ENCODE measurements at regions not wholly inside any gene's neighbourhood (a gene's known extent, or its start where the extent isn't known, plus 50 kb on each side); places are given as distances from the start of the nearest gene placed in this dataset.

DNA sequence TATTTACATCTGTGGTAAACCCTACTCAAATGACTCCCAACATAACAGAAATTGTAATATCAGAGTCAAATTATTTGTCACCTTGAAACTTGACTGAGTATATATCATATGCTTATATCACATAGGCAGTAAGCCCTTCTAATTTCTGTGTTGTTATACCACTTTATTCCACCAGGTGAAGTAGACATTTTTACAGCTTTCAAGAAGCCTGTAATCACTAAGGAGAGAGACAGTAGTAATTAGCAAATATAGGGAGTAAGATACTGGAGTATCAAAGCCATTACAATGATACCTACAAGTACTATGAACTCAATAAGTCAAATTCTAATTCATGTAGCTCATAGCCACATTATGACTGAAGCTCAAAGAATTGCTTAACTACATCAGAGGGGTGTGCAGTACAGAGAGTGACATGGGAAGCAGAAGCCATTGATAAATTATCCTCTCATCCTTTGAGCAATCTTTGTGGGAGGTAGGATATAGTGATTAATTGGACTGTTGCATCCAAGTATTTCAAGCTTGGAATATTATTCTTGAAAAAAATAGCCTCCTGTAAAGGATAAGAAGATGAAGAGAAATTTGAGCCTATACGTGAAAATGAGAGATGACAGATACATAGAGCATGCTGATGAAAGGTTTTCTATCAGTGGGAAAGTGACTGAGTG is 1005.9 kb downstream of the ZPLD1 start:
- Mint-ChIP-seq H3K27me3 (no peaks in the 10 kb centered on the region), H3K36me3 (ENCODE audit: low read depth) (no peaks in the 10 kb centered on the region), H3K4me1 (no peaks in the 10 kb centered on the region), H3K27ac (no peak overlapping the region), H3K4me3 (no peak overlapping the region), H3K9me3 (no peaks in the 10 kb centered on the region)
- ATAC-seq (ENCODE audit: low read depth) (no peak), DNase-seq (no peak)
- TF ChIP-seq, protein P1, sequence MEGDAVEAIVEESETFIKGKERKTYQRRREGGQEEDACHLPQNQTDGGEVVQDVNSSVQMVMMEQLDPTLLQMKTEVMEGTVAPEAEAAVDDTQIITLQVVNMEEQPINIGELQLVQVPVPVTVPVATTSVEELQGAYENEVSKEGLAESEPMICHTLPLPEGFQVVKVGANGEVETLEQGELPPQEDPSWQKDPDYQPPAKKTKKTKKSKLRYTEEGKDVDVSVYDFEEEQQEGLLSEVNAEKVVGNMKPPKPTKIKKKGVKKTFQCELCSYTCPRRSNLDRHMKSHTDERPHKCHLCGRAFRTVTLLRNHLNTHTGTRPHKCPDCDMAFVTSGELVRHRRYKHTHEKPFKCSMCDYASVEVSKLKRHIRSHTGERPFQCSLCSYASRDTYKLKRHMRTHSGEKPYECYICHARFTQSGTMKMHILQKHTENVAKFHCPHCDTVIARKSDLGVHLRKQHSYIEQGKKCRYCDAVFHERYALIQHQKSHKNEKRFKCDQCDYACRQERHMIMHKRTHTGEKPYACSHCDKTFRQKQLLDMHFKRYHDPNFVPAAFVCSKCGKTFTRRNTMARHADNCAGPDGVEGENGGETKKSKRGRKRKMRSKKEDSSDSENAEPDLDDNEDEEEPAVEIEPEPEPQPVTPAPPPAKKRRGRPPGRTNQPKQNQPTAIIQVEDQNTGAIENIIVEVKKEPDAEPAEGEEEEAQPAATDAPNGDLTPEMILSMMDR (IDR thresholded peaks at IDR 0.05) = no peak
- intact Hi-C loops (cut with micrococcal nuclease) = no loop called here
- ChIA-PET CTCF (no interaction called here), POLR2A (no interaction called here)

DNA sequence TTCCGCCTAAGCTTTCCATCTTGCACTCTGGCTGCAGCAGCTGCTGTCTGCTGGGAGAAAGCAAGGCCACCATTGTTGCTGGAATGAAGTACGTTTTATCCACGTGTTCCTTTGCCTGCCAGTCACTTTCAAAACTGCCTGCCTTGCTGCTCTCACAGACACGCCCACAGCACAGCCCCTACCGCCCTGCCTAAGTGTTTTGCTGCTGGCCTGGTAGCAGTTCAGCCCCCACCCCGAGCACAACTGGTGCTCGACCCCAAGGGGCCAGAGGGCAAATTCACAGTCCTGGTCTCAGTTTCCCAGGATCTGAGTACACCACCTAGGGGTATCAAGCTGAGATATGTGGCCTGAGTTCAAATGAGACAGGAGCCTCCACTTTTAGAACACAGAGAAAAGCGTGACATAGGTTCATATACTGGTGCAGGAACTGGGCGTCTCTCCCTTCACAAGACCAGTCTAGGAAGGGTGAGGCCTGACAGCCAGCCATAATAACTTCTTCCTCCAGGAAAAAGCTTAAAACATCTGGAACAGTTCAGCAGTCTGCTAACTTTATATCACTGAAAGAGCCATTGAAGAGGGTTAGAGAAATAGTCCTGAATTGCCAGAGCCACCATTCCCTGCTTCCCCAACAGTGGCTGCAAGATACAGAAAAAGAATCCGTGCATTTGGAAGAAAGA is 1012.3 kb downstream of the ZPLD1 start:
- no peak for ATAC-seq (ENCODE audit: low read depth)
- no peak overlapping the region for H3K4me3 Mint-ChIP-seq
- CTCF ChIA-PET = no interaction called here

DNA sequence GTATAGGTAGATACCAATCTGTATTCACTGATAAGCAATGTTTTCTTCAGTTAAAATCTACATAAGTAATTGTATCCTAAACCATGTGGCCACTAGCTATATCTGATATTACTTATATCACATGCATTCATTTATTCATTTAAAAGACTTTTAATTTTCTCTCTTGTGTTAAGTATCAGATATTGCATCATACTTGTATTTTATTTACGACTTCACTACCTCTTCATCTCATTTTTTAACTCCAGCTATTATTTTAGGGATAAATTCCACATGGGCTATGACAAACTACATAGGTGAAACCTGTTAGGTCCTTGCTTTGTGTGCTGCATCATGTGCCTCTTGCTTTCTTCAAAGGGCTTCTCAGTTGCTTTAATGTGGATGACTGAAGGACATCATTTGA is 1018.3 kb downstream of the ZPLD1 start:
- POLR2A ChIA-PET = no interaction called here

More for the DNA sequence above, 1012.3 kb downstream of the ZPLD1 start:
- POLR2A ChIA-PET = no interaction called here
- no peak for DNase-seq
- H3K27me3 Mint-ChIP-seq = no peaks in the 10 kb centered on the region
- no peaks in the 10 kb centered on the region for H3K4me1 Mint-ChIP-seq
- H3K36me3 Mint-ChIP-seq (ENCODE audit: low read depth) = no peaks in the 10 kb centered on the region
- intact Hi-C loops (cut with micrococcal nuclease) = no loop called here
- TF ChIP-seq, protein P1 (IDR thresholded peaks at IDR 0.05) = no peak
- H3K9me3 Mint-ChIP-seq = no peaks in the 10 kb centered on the region
- no peak overlapping the region for H3K27ac Mint-ChIP-seq

DNA sequence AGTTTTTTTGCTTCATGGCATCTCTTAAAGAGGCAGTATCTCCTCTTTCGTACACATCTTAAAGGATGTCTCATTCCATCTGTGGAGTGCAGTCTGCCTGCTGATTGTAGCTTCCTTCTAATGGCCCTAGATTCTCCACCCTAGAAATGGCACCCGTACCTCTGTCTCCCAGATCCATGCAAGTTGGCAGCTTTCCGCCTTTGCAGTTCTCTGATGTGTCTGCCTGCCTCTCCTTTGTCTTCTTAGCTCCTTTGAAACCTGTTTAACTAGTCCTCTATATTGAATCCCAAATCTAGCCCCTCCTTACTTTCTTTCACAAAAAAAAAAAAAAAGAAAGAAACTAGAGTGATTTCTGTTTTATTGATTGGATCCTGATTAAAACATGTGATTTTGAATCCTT is 1025.0 kb downstream of the ZPLD1 start:
- POLR2A ChIA-PET = no interaction called here

More for the DNA sequence above, 1018.3 kb downstream of the ZPLD1 start:
- Mint-ChIP-seq H3K4me3 (no peak overlapping the region), H3K4me1 (no peaks in the 10 kb centered on the region), H3K27me3 (no peaks in the 10 kb centered on the region), H3K36me3 (ENCODE audit: low read depth) (no peaks in the 10 kb centered on the region), H3K27ac (no peak overlapping the region), H3K9me3 (no peaks in the 10 kb centered on the region)
- TF ChIP-seq, protein P1 (IDR thresholded peaks at IDR 0.05) = no peak
- intact Hi-C loops (cut with micrococcal nuclease) = no loop called here
- ATAC-seq (ENCODE audit: low read depth) = no peak
- CTCF ChIA-PET = no interaction called here
- no peak for DNase-seq

DNA sequence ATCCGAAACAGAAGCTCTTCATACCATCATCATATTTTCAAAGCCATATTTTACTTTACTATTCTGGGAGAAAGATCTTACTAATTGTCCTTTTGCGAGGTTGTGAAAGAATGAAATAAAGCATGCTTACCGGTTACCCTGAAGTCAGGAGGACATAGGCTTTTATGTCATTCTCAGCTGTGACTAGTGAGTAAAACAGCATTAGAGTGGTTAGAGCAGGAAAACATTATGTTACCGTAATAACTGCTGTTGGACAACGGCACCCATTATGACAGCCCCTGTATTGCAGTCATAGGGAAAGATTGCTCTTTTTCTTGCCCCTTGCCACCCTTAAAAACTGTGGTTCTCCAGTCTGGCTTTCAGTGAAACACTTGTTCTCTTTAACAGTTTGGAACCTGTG is 1035.7 kb downstream of the ZPLD1 start:
- no peaks in the 10 kb centered on the region for H3K27me3 Mint-ChIP-seq
- H3K36me3 Mint-ChIP-seq (ENCODE audit: low read depth) = no peaks in the 10 kb centered on the region
- H3K4me3 Mint-ChIP-seq = no peak overlapping the region
- no peak overlapping the region for H3K27ac Mint-ChIP-seq
- ATAC-seq (ENCODE audit: low read depth) (no peak), DNase-seq (no peak)
- intact Hi-C loops (cut with micrococcal nuclease) = no loop called here
- TF ChIP-seq, protein P1 (IDR thresholded peaks at IDR 0.05) = no peak
- ChIA-PET CTCF (no interaction called here), POLR2A (no interaction called here)
- no peaks in the 10 kb centered on the region for H3K4me1 Mint-ChIP-seq
- no peaks in the 10 kb centered on the region for H3K9me3 Mint-ChIP-seq

More for the DNA sequence above, 1025.0 kb downstream of the ZPLD1 start:
- Mint-ChIP-seq H3K9me3 (peaks cover 2% of the 10 kb centered on the region), H3K27me3 (no peaks in the 10 kb centered on the region), H3K4me1 (no peaks in the 10 kb centered on the region), H3K4me3 (no peak overlapping the region), H3K36me3 (ENCODE audit: low read depth) (no peaks in the 10 kb centered on the region), H3K27ac (no peak overlapping the region)
- DNase-seq (no peak), ATAC-seq (ENCODE audit: low read depth) (no peak)
- CTCF ChIA-PET = no interaction called here
- intact Hi-C loops (cut with micrococcal nuclease) = no loop called here
- TF ChIP-seq, protein P1 (IDR thresholded peaks at IDR 0.05) = no peak
